H1 (cell line): ENCODE measurements at regions not wholly inside any gene's neighbourhood (a gene's known extent, or its start where the extent isn't known, plus 50 kb on each side); places are given as distances from the start of the nearest gene placed in this dataset.

Experiments
- CTCF ChIA-PET: fragments of 300-600 bp; sonication (Branson Sonifier 250); formaldehyde crosslinking; loops from one replicate; lab custom pipeline; 2021; ENCODE audit not compliant: partially characterized antibody; lab: Charles Lee
- POLR2A ChIA-PET: fragments of 300-600 bp; sonication (Branson Sonifier 250); formaldehyde crosslinking; loops from one replicate; lab custom pipeline; 2021; ENCODE audit warnings: inconsistent platforms; ENCODE audit not compliant: partially characterized antibody; lab: Charles Lee
- DNase-seq, 2 experiments: peaks; one replicate each; pipeline versions ENCODE4 v3.0.0 to v3.0.0-alpha.2; 2010 to 2022; ENCODE audit warnings: low spot score in 2 of 2, low read depth in 1 of 2, mixed read lengths in 1 of 2
- FAIRE-seq: peaks from 2 replicates; lab custom pipeline; 2011; peaks lifted over from hg19 to GRCh38; lab: Jason Lieb, UNC
- H2AFZ ChIP-seq: 2 replicates; pipeline ENCODE4 v1.8.1; 2012; ENCODE audit warnings: low read length, inconsistent platforms
- H2AK5ac ChIP-seq: 2 replicates; pipeline ENCODE4 v1.6.1; 2013; ENCODE audit warnings: low read depth, low read length
- H2BK120ac ChIP-seq: replicated peaks from 2 replicates; pipeline ENCODE3; 2013; ENCODE audit warnings: low read depth, low read length, inconsistent platforms
- H2BK12ac ChIP-seq: 2 replicates; pipeline ENCODE4 v1.6.1; 2013; ENCODE audit warnings: low read depth, low read length
- H2BK15ac ChIP-seq: 2 replicates; pipeline ENCODE4 v1.6.1; 2013; ENCODE audit warnings: low read length
- H2BK20ac ChIP-seq: 2 replicates; pipeline ENCODE4 v1.6.1; 2013; ENCODE audit warnings: low read length
- H2BK5ac ChIP-seq: 2 replicates; pipeline ENCODE4 v1.6.1; 2013; ENCODE audit warnings: low read depth, low read length
- H3K14ac ChIP-seq: 2 replicates; pipeline ENCODE4 v1.6.1; 2013; ENCODE audit warnings: inconsistent platforms; ENCODE audit not compliant: insufficient read length
- H3K18ac ChIP-seq: 2 replicates; pipeline ENCODE4 v1.6.1; 2013; ENCODE audit warnings: low read length; ENCODE audit errors: extremely low read depth
- H3K23ac ChIP-seq: 2 replicates; pipeline ENCODE4 v1.6.1; 2013; ENCODE audit warnings: inconsistent platforms; ENCODE audit not compliant: insufficient read length
- H3K23me2 ChIP-seq: 2 replicates; pipeline ENCODE4 v1.6.1; 2013; ENCODE audit warnings: low read depth, low read length
- H3K27ac ChIP-seq: 2 replicates; pipeline ENCODE4 v1.6.1; 2011; ENCODE audit warnings: low read depth, low read length, inconsistent platforms
- H3K27me3 ChIP-seq, 4 experiments: replicated peaks in 1 of 4; 1 replicate in 1 of 4; 2 replicates in 3 of 4; pipeline versions ENCODE4 v1.6.1 to v1.8.1; 2011 to 2013; ENCODE audit warnings: low read length in 3 of 4, mild to moderate bottlenecking in 3 of 4, inconsistent platforms in 2 of 4, mixed read lengths in 2 of 4, moderate library complexity in 1 of 4; ENCODE audit not compliant: control insufficient read depth in 3 of 4, insufficient read depth in 3 of 4; ENCODE audit errors: extremely low read depth in 1 of 4
- H3K36me3 ChIP-seq, 4 experiments: 2 replicates each; pipeline versions ENCODE4 v1.6.1 to v1.8.1; 2011 to 2013; ENCODE audit warnings: mild to moderate bottlenecking in 4 of 4, low read length in 3 of 4, moderate library complexity in 2 of 4, control low read depth in 1 of 4, inconsistent platforms in 1 of 4; ENCODE audit not compliant: insufficient read depth in 4 of 4, control insufficient read depth in 2 of 4
- H3K4ac ChIP-seq: replicated peaks from 2 replicates; pipeline ENCODE3; 2013; ENCODE audit warnings: low read length, low read depth, mixed read lengths, inconsistent platforms; ENCODE audit not compliant: insufficient read length
- H3K4me1 ChIP-seq, 4 experiments: replicated peaks in 1 of 4; 1 replicate in 1 of 4; 2 replicates in 3 of 4; pipeline versions ENCODE4 v1.6.1 to v1.8.1; 2011 to 2013; ENCODE audit warnings: low read length in 3 of 4, inconsistent platforms in 2 of 4, mixed read lengths in 1 of 4; ENCODE audit not compliant: insufficient read depth in 4 of 4, control insufficient read depth in 3 of 4
- H3K4me2 ChIP-seq, 2 experiments: 2 replicates each; pipeline versions ENCODE4 v1.6.1 to v1.8.1; 2011 to 2013; ENCODE audit warnings: low read depth in 2 of 2, low read length in 2 of 2, control low read depth in 1 of 2, inconsistent platforms in 1 of 2, mild to moderate bottlenecking in 1 of 2; ENCODE audit not compliant: insufficient read depth in 1 of 2
- H3K4me3 ChIP-seq, 4 experiments: fragments of 200-600, 300-600 bp in 1 of 4; sonication (generic), shearing (Covaris generic), sonication (Bioruptor Twin) in 1 of 4; 2 replicates each; pipeline versions ENCODE4 v1.5.1 to v1.8.1; 2011 to 2016; ENCODE audit warnings: low read length in 4 of 4, low read depth in 3 of 4, control low read depth in 2 of 4, inconsistent platforms in 2 of 4, mild to moderate bottlenecking in 2 of 4, mixed read lengths in 1 of 4, moderate library complexity in 1 of 4; ENCODE audit not compliant: insufficient read depth in 2 of 4; ENCODE audit errors: extremely low read depth in 1 of 4
- H3K56ac ChIP-seq: replicated peaks from 2 replicates; pipeline ENCODE3; 2013; ENCODE audit warnings: low read depth, mild to moderate bottlenecking, mixed read lengths, low read length, inconsistent platforms; ENCODE audit not compliant: insufficient read length
- H3K79me1 ChIP-seq: 2 replicates; pipeline ENCODE4 v1.6.1; 2013; ENCODE audit warnings: low read depth, low read length, control low read depth
- H3K79me2 ChIP-seq, 2 experiments: 2 replicates each; pipeline versions ENCODE4 v1.6.1 to v1.8.1; 2012 to 2013; ENCODE audit warnings: low read length in 2 of 2, mild to moderate bottlenecking in 2 of 2, inconsistent platforms in 1 of 2; ENCODE audit not compliant: insufficient read depth in 2 of 2, control insufficient read depth in 1 of 2
- H3K9ac ChIP-seq, 4 experiments: replicated peaks in 1 of 4; 1 replicate in 1 of 4; 2 replicates in 3 of 4; pipeline versions ENCODE4 v1.6.1 to v1.8.1; 2011 to 2013; ENCODE audit warnings: low read depth in 3 of 4, low read length in 3 of 4, control low read depth in 2 of 4, mild to moderate bottlenecking in 2 of 4, moderate library complexity in 2 of 4, inconsistent platforms in 1 of 4; ENCODE audit errors: extremely low read depth in 1 of 4
- H3K9me3 ChIP-seq, 2 experiments: 2 replicates each; pipeline versions ENCODE4 v1.6.1 to v1.8.1; 2012 to 2013; ENCODE audit warnings: mild to moderate bottlenecking in 2 of 2, moderate library complexity in 2 of 2, control low read depth in 1 of 2, inconsistent platforms in 1 of 2, low read depth in 1 of 2, low read length in 1 of 2, mixed read lengths in 1 of 2; ENCODE audit not compliant: insufficient read depth in 2 of 2
- H4K20me1 ChIP-seq, 2 experiments: replicated peaks in 1 of 2; 2 replicates each; pipeline versions ENCODE3 to v1.8.1; 2011 to 2013; ENCODE audit warnings: inconsistent platforms in 2 of 2, low read length in 2 of 2, mild to moderate bottlenecking in 1 of 2; ENCODE audit not compliant: insufficient read depth in 2 of 2, control insufficient read depth in 1 of 2
- H4K5ac ChIP-seq: 2 replicates; pipeline ENCODE4 v1.6.1; 2013; ENCODE audit warnings: low read length, low read depth, mixed read lengths, inconsistent platforms; ENCODE audit not compliant: insufficient read length
- H4K8ac ChIP-seq: 2 replicates; pipeline ENCODE4 v1.8.0; 2013; ENCODE audit warnings: mild to moderate bottlenecking, moderate library complexity, low read length, inconsistent platforms; ENCODE audit not compliant: insufficient read depth; ENCODE audit errors: extremely low read depth
- H4K91ac ChIP-seq: replicated peaks from 2 replicates; pipeline ENCODE3; 2013; ENCODE audit warnings: low read length, mixed read lengths, inconsistent platforms; ENCODE audit not compliant: insufficient read length
- BACH1 ChIP-seq: IDR thresholded peaks from 2 replicates; pipeline ENCODE4 v1.6.1; 2012; ENCODE audit warnings: low read length, improper control_type of control experiment
- CREB1 ChIP-seq: IDR thresholded peaks from 2 replicates; pipeline ENCODE4 v1.6.1; 2012; ENCODE audit warnings: inconsistent platforms
- CTBP2 ChIP-seq: IDR thresholded peaks from 2 replicates; pipeline ENCODE4 v1.7.0; 2011; ENCODE audit warnings: borderline replicate concordance, mild to moderate bottlenecking, moderate library complexity, mixed read lengths, low read length; ENCODE audit not compliant: insufficient read depth, insufficient read length
- EGR1 ChIP-seq: IDR thresholded peaks from 2 replicates; pipeline ENCODE4 v1.6.1; 2011; ENCODE audit warnings: low read depth, low read length, borderline replicate concordance
- JUND ChIP-seq: IDR thresholded peaks from 2 replicates; pipeline ENCODE4 v1.6.1; 2011; ENCODE audit warnings: mild to moderate bottlenecking, improper control_type of control experiment, low read length
- KDM4A ChIP-seq: IDR thresholded peaks from one replicate; pipeline ENCODE4 v1.7.1; 2012; ENCODE audit warnings: low read depth, mild to moderate bottlenecking, moderate library complexity, low read length, inconsistent platforms; ENCODE audit not compliant: severe bottlenecking
- POLR2A ChIP-seq, 2 experiments: IDR thresholded peaks; 1 replicate in 1 of 2; 2 replicates in 1 of 2; pipeline ENCODE4 v1.6.1; 2011; ENCODE audit warnings: low read depth in 2 of 2, low read length in 2 of 2, mild to moderate bottlenecking in 2 of 2; ENCODE audit errors: control extremely low read depth in 1 of 2
- RBBP5 ChIP-seq: IDR thresholded peaks from 2 replicates; pipeline ENCODE4 v1.7.1; 2012; ENCODE audit warnings: low read depth, mild to moderate bottlenecking, inconsistent platforms, low read length, moderate library complexity, borderline replicate concordance
- SP2 ChIP-seq: IDR thresholded peaks from 2 replicates; pipeline ENCODE4 v1.6.1; 2012; ENCODE audit warnings: mild to moderate bottlenecking, low read length, inconsistent platforms
- SP4 ChIP-seq: IDR thresholded peaks from 2 replicates; pipeline ENCODE4 v1.6.1; 2012; ENCODE audit warnings: low read length, inconsistent platforms
- SUZ12 ChIP-seq: fragments of 200-600 bp; sonication (generic); IDR thresholded peaks from 2 replicates; pipeline ENCODE4 v1.6.1; 2012; ENCODE audit warnings: mild to moderate bottlenecking, inconsistent platforms, low read length, moderate library complexity, mixed read lengths
- TEAD4 ChIP-seq: IDR thresholded peaks from 2 replicates; pipeline ENCODE4 v1.6.1; 2012; ENCODE audit warnings: low read depth, low read length, inconsistent platforms, mixed read lengths
- WGBS, 2 experiments: shearing (Covaris generic) in 1 of 2; methylation state at CpG; one replicate each; pipeline versions ENCODE4 v1.1.6 to v1.1.7; 2013 to 2015; ENCODE audit warnings: low lambda C conversion rate in 2 of 2, mixed read lengths in 2 of 2, inconsistent platforms in 1 of 2, low coverage in 1 of 2, missing lambda C conversion rate in 1 of 2; ENCODE audit not compliant: insufficient replicate concordance in 2 of 2, insufficient coverage in 1 of 2, insufficient read length in 1 of 2; ENCODE audit errors: extremely low coverage in 1 of 2, missing lambda C conversion rate in 1 of 2; 5-methylcytosine and 5-hydroxymethylcytosine counted together
- TF ChIP-seq, protein P1 (sequence below): IDR thresholded peaks from 2 replicates; pipeline ENCODE4 v1.6.1; 2012; ENCODE audit warnings: inconsistent platforms

DNA sequence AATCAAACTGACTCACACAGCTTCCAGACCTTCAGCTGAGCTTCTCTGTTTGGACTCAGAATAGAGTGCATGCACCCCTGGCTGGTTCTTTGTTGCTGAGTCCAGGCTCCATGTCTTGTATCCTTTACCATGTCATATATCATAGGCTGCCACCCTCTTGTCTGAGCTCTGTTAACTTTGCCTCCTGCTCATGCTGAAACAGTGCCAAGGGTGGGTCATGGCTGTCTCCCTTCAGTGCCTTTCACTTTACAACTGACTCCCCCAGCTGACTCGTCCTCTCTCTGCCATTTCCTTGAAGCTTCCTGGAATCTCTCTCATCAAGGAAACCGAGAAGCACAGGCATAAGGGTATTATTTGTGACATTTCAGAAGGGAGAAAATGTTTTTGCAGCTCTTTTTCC, 885.3 kb downstream of the TTLL7 start:
- no peaks in the 10 kb centered on the region for H3K79me1 ChIP-seq
- no peak overlapping the region for H2BK15ac ChIP-seq
- H3K23me2 ChIP-seq: no peaks in the 10 kb centered on the region
- DNase-seq (no peak), FAIRE-seq (no peak)
- H4K8ac ChIP-seq: no peak overlapping the region
- H2BK5ac ChIP-seq: no peak overlapping the region
- H3K18ac ChIP-seq: no peak overlapping the region
- H4K5ac ChIP-seq: no peak overlapping the region
- no peaks in the 10 kb centered on the region for H3K9me3 ChIP-seq
- no peak overlapping the region for H3K23ac ChIP-seq
- H4K91ac ChIP-seq: no peak overlapping the region
- H2BK20ac ChIP-seq: no peak overlapping the region
- no peak overlapping the region for H3K9ac ChIP-seq
- no peaks in the 10 kb centered on the region for H3K79me2 ChIP-seq
- H3K56ac ChIP-seq: no peak overlapping the region
- ChIA-PET CTCF (interaction anchor here (0.6 to 1.3 kb wide), 3 partner anchors 9 to 355 kb away, joined by 3 read pairs; no protein-coding TSS in a partner anchor), POLR2A (interaction anchor here (0.6 kb wide), 1 partner anchor 9 kb away, joined by 4 read pairs; no protein-coding TSS in a partner anchor)
- no peak overlapping the region for H3K4me2 ChIP-seq
- no peak overlapping the region for H2AK5ac ChIP-seq
- no peak overlapping the region for H3K14ac ChIP-seq
- no peaks in the 10 kb centered on the region; a peak in 1 of 7 replicates for H3K4me1 ChIP-seq
- H3K4me3 ChIP-seq: no peak overlapping the region
- no peaks in the 10 kb centered on the region for H4K20me1 ChIP-seq
- no peak overlapping the region for H2BK12ac ChIP-seq
- H3K36me3 ChIP-seq: no peaks in the 10 kb centered on the region
- H3K27ac ChIP-seq: no peak overlapping the region
- H2AFZ ChIP-seq: no peak overlapping the region
- H3K27me3 ChIP-seq: no peaks in the 10 kb centered on the region
- no peak overlapping the region for H3K4ac ChIP-seq
- 90% methylated on average over 2 of the region's 2 CpGs; no CpG with 5 or more reads in 1 of the 2 experiments for WGBS, 2 experiments
- TF ChIP-seq POLR2A (IDR thresholded peaks at IDR 0.05; ENCODE audit: control extremely low read depth in 1 of 2, low read depth in 2 of 2, low read length in 2 of 2): no peak
- TF ChIP-seq KDM4A: no peak
- TF ChIP-seq, protein P1, sequence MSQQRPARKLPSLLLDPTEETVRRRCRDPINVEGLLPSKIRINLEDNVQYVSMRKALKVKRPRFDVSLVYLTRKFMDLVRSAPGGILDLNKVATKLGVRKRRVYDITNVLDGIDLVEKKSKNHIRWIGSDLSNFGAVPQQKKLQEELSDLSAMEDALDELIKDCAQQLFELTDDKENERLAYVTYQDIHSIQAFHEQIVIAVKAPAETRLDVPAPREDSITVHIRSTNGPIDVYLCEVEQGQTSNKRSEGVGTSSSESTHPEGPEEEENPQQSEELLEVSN: no peak
- no peak for TF ChIP-seq EGR1
- no peak for TF ChIP-seq SP2
- TF ChIP-seq TEAD4: no peak
- no peak for TF ChIP-seq RBBP5
- TF ChIP-seq JUND: no peak
- no peak for TF ChIP-seq SUZ12
- no peak for TF ChIP-seq SP4
- TF ChIP-seq BACH1: no peak
- TF ChIP-seq CTBP2: no peak
- no peak for TF ChIP-seq CREB1
- TF ChIP-seq, all 59 proteins: peak for 0
- H2BK120ac ChIP-seq: no peak overlapping the region
